SK-N-SH treated with all-trans-retinoic acid at 6 μM for 48 hours (cell line): ENCODE measurements at regions not wholly inside any gene's neighbourhood (a gene's known extent, or its start where the extent isn't known, plus 50 kb on each side); places are given as distances from the start of the nearest gene placed in this dataset.

Experiments
- ATAC-seq: fragments of 200-7000 bp; cut with Tn5 transposase; 3 replicates; pipeline ENCODE4 v1.9.1; 2020; ENCODE audit warnings: mild to moderate bottlenecking, moderate library complexity
- ARNTL ChIP-seq: fragments of 450-650 bp; formaldehyde crosslinking; IDR thresholded peaks from 2 replicates; pipeline ENCODE4 v1.5.0; 2020; ENCODE audit warnings: low read depth, mild to moderate bottlenecking, moderate library complexity, borderline replicate concordance
- BACH2 ChIP-seq: fragments of 250-450 bp; sonication (Bioruptor Pico); IDR thresholded peaks from 2 replicates; pipeline ENCODE4 v1.9.0; 2021; ENCODE audit warnings: mild to moderate bottlenecking, borderline replicate concordance
- CSDC2 ChIP-seq: fragments of 250-450 bp; sonication (Bioruptor Pico); IDR thresholded peaks from 2 replicates; pipeline ENCODE4 v1.5.0; 2020; ENCODE audit warnings: mild to moderate bottlenecking, moderate library complexity
- ESRRG ChIP-seq: fragments of 250-450 bp; sonication (Bioruptor Pico); IDR thresholded peaks from 2 replicates; pipeline ENCODE4 v1.6.1; 2021; ENCODE audit warnings: mild to moderate bottlenecking
- GLIS3 ChIP-seq: fragments of 250-450 bp; sonication (Bioruptor Pico); IDR thresholded peaks from 2 replicates; pipeline ENCODE4 v1.5.0; 2020; ENCODE audit warnings: mild to moderate bottlenecking, moderate library complexity
- OSR1 ChIP-seq: fragments of 250-450 bp; sonication (Bioruptor Pico); IDR thresholded peaks from 2 replicates; pipeline ENCODE4 v1.8.0; 2022; ENCODE audit warnings: moderate library complexity, mild to moderate bottlenecking, inconsistent platforms
- PATZ1 ChIP-seq: fragments of 250-450 bp; sonication (Bioruptor Pico); IDR thresholded peaks from 2 replicates; pipeline ENCODE4 v1.8.0; 2020; ENCODE audit warnings: mild to moderate bottlenecking, moderate library complexity, borderline replicate concordance
- PPARA ChIP-seq: fragments of 250-450 bp; sonication (Bioruptor Pico); IDR thresholded peaks from 2 replicates; pipeline ENCODE4 v1.5.0; 2020; ENCODE audit warnings: mild to moderate bottlenecking, borderline replicate concordance
- SNAI2 ChIP-seq: fragments of 250-450 bp; sonication (Bioruptor Pico); IDR thresholded peaks from 2 replicates; pipeline ENCODE4 v1.5.0; 2020; ENCODE audit warnings: mild to moderate bottlenecking, moderate library complexity
- TCF4 ChIP-seq: fragments of 250-450 bp; sonication (Bioruptor Pico); IDR thresholded peaks from 2 replicates; pipeline ENCODE4 v1.8.0; 2021; ENCODE audit warnings: mild to moderate bottlenecking, moderate library complexity, borderline replicate concordance
- TOX ChIP-seq: fragments of 250-450 bp; sonication (Bioruptor Pico); IDR thresholded peaks from 2 replicates; pipeline ENCODE4 v1.8.0; 2021; ENCODE audit warnings: mild to moderate bottlenecking, moderate library complexity, borderline replicate concordance
- TSHZ2 ChIP-seq: fragments of 250-450 bp; sonication (Bioruptor Pico); IDR thresholded peaks from 2 replicates; pipeline ENCODE4 v1.5.0; 2020; ENCODE audit warnings: mild to moderate bottlenecking, moderate library complexity
- ZFP3 ChIP-seq: fragments of 250-450 bp; sonication (Bioruptor Pico); IDR thresholded peaks from 2 replicates; pipeline ENCODE4 v1.5.0; 2020; ENCODE audit warnings: mild to moderate bottlenecking, moderate library complexity
- ZFP30 ChIP-seq: fragments of 450-650 bp; formaldehyde crosslinking; IDR thresholded peaks from 2 replicates; pipeline ENCODE4 v1.5.0; 2022; ENCODE audit warnings: mild to moderate bottlenecking, moderate library complexity
- ZNF565 ChIP-seq: fragments of 450-650 bp; formaldehyde crosslinking; conservative IDR thresholded peaks from 2 replicates; pipeline ENCODE4 v1.5.0; 2020; ENCODE audit warnings: low read depth, mild to moderate bottlenecking, moderate library complexity
- ZNF8 ChIP-seq: fragments of 450-650 bp; formaldehyde crosslinking; IDR thresholded peaks from 2 replicates; pipeline ENCODE4 v1.5.0; 2020; ENCODE audit warnings: mild to moderate bottlenecking, moderate library complexity
- TF ChIP-seq, protein P1 (sequence below): fragments of 250-450 bp; sonication (Bioruptor Pico); IDR thresholded peaks from 2 replicates; pipeline ENCODE4 v1.5.1; 2020; ENCODE audit warnings: low read depth, mild to moderate bottlenecking, moderate library complexity
- TF ChIP-seq, protein P2 (sequence below): fragments of 250-450 bp; sonication (Bioruptor Pico); IDR thresholded peaks from 2 replicates; pipeline ENCODE4 v1.5.1; 2021; ENCODE audit warnings: mild to moderate bottlenecking, moderate library complexity

GRCh38 chr5:57335092-57335660 is 147.4 kb downstream of the ACTBL2 start:
- TF ChIP-seq PATZ1: no peak
- TF ChIP-seq CSDC2 (CRISPR knock-in tag): no peak
- TF ChIP-seq, protein P1, sequence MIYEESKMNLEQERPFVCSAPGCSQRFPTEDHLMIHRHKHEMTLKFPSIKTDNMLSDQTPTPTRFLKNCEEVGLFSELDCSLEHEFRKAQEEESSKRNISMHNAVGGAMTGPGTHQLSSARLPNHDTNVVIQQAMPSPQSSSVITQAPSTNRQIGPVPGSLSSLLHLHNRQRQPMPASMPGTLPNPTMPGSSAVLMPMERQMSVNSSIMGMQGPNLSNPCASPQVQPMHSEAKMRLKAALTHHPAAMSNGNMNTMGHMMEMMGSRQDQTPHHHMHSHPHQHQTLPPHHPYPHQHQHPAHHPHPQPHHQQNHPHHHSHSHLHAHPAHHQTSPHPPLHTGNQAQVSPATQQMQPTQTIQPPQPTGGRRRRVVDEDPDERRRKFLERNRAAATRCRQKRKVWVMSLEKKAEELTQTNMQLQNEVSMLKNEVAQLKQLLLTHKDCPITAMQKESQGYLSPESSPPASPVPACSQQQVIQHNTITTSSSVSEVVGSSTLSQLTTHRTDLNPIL (CRISPR knock-in tag): no peak
- TF ChIP-seq ZFP3 (CRISPR knock-in tag): no peak
- TF ChIP-seq ESRRG (CRISPR knock-in tag): no peak
- no peak for ATAC-seq

- ATAC-seq: no peak
Observed at GRCh38 chr5:57334475-57334874, 148.1 kb downstream of the ACTBL2 start.

DNA sequence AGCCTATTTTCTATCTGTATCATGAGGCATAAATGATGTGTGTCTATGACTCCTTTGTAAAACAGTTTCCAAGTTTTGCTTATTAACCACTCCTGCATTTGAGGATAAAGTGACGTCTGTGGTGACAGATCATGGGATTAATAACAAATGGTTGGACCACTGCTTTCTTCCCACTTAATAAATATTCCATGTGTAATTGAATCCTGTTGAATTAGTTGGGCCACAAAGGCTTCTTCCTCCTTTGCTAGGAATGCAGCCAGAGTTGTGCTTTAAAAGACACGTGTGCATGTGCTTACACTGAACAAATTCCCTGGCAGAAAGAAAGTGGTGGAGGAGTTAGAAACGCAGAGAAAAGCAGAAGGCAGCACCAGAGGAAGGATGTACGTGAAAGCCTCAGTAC is 150.2 kb downstream of the ACTBL2 start:
- no peak for TF ChIP-seq ZFP30 (CRISPR knock-in tag)
- TF ChIP-seq, protein P2, sequence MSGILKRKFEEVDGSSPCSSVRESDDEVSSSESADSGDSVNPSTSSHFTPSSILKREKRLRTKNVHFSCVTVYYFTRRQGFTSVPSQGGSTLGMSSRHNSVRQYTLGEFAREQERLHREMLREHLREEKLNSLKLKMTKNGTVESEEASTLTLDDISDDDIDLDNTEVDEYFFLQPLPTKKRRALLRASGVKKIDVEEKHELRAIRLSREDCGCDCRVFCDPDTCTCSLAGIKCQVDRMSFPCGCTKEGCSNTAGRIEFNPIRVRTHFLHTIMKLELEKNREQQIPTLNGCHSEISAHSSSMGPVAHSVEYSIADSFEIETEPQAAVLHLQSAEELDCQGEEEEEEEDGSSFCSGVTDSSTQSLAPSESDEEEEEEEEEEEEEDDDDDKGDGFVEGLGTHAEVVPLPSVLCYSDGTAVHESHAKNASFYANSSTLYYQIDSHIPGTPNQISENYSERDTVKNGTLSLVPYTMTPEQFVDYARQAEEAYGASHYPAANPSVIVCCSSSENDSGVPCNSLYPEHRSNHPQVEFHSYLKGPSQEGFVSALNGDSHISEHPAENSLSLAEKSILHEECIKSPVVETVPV (CRISPR knock-in tag): no peak
- no peak for TF ChIP-seq PATZ1
- TF ChIP-seq TCF4 (CRISPR knock-in tag): no peak
- TF ChIP-seq ZFP3 (CRISPR knock-in tag): no peak
- no peak for TF ChIP-seq TOX (CRISPR knock-in tag)
- no peak for TF ChIP-seq OSR1 (CRISPR knock-in tag)
- no peak for TF ChIP-seq ZNF565 (CRISPR knock-in tag)
- TF ChIP-seq, protein P1 (CRISPR knock-in tag): no peak
- TF ChIP-seq ARNTL: no peak
- TF ChIP-seq CSDC2 (CRISPR knock-in tag): no peak
- ATAC-seq: peak; percentile 67

More at GRCh38 chr5:57334475-57334874, 148.1 kb downstream of the ACTBL2 start:
- TF ChIP-seq ZFP30 (CRISPR knock-in tag): no peak
- TF ChIP-seq, protein P1 (CRISPR knock-in tag): no peak
- TF ChIP-seq ESRRG (CRISPR knock-in tag): no peak
- TF ChIP-seq, protein P2 (CRISPR knock-in tag): no peak
- no peak for TF ChIP-seq BACH2 (CRISPR knock-in tag)
- TF ChIP-seq SNAI2 (CRISPR knock-in tag): no peak
- TF ChIP-seq GLIS3 (CRISPR knock-in tag): no peak
- TF ChIP-seq ZNF565 (CRISPR knock-in tag): no peak
- no peak for TF ChIP-seq ZNF8
- TF ChIP-seq PPARA: no peak
- TF ChIP-seq ZFP3 (CRISPR knock-in tag): no peak
- TF ChIP-seq CSDC2 (CRISPR knock-in tag): no peak
- no peak for TF ChIP-seq TSHZ2
